GM06990 (cell line): ENCODE measurements at regions not wholly inside any gene's neighbourhood (a gene's known extent, or its start where the extent isn't known, plus 50 kb on each side); places are given as distances from the start of the nearest gene placed in this dataset.

ENCODE experiments used
- DNase-seq: peaks from one replicate; pipeline ENCODE4 v3.0.0-alpha.2; 2011; ENCODE audit not compliant: insufficient read length; ENCODE audit errors: extremely low read depth
- H3K27me3 ChIP-seq: replicated peaks from 2 replicates; pipeline ENCODE4 v1.6.0; 2011; ENCODE audit warnings: low read length; ENCODE audit not compliant: control insufficient read depth, insufficient read depth
- H3K36me3 ChIP-seq: 2 replicates; pipeline ENCODE4 v1.5.1; 2011; ENCODE audit warnings: low read length; ENCODE audit not compliant: control insufficient read depth, insufficient read depth
- H3K4me3 ChIP-seq: replicated peaks from 2 replicates; pipeline ENCODE4 v1.5.1; 2011; ENCODE audit warnings: low read depth, mild to moderate bottlenecking, control low read depth, low read length
- CTCF ChIP-seq: IDR thresholded peaks from 2 replicates; pipeline ENCODE4 v1.5.1; 2011; ENCODE audit warnings: low read length, control low read depth, mild to moderate bottlenecking, inconsistent platforms; ENCODE audit not compliant: insufficient read depth, poor library complexity, severe bottlenecking

- H3K4me3 ChIP-seq = no peak overlapping the region
- TF ChIP-seq CTCF = no peak
- DNase-seq = no peak
- no peaks in the 10 kb centered on the region for H3K36me3 ChIP-seq
- H3K27me3 ChIP-seq = no peaks in the 10 kb centered on the region
Observed at GRCh38 chr20:51195419-51195901, 172.6 kb upstream of the KCNG1 start.

- TF ChIP-seq CTCF = no peak
Observed at GRCh38 chr20:51193066-51193772, 170.3 kb upstream of the KCNG1 start.

GRCh38 chr20:51190783-51191180 lies 167.9 kb upstream of the KCNG1 start:
- TF ChIP-seq CTCF = no peak
- no peak for DNase-seq
- Histone ChIP-seq H3K27me3 (no peaks in the 10 kb centered on the region), H3K4me3 (no peak overlapping the region), H3K36me3 (no peaks in the 10 kb centered on the region)

More at GRCh38 chr20:51193066-51193772, 170.3 kb upstream of the KCNG1 start:
- Histone ChIP-seq H3K27me3 (no peaks in the 10 kb centered on the region), H3K4me3 (no peak overlapping the region), H3K36me3 (no peaks in the 10 kb centered on the region)
- DNase-seq = no peak

- no peak overlapping the region for H3K4me3 ChIP-seq
- H3K36me3 ChIP-seq = no peaks in the 10 kb centered on the region
- TF ChIP-seq CTCF = no peak
- no peaks in the 10 kb centered on the region for H3K27me3 ChIP-seq
- no peak for DNase-seq
Observed at GRCh38 chr20:51189814-51190782, 167.2 kb upstream of the KCNG1 start.

GRCh38 chr20:51188941-51189340 lies 166.0 kb upstream of the KCNG1 start:
- H3K27me3 ChIP-seq = no peaks in the 10 kb centered on the region
- no peak overlapping the region for H3K4me3 ChIP-seq
- no peak for DNase-seq
- H3K36me3 ChIP-seq = no peaks in the 10 kb centered on the region
- TF ChIP-seq CTCF = no peak
